H1 (cell line): ENCODE measurements at regions not wholly inside any gene's neighbourhood (a gene's known extent, or its start where the extent isn't known, plus 50 kb on each side); places are given as distances from the start of the nearest gene placed in this dataset.

Source experiments
- CTCF ChIA-PET: fragments of 300-600 bp; sonication (Branson Sonifier 250); formaldehyde crosslinking; loops from one replicate; lab custom pipeline; 2021; ENCODE audit not compliant: partially characterized antibody; lab: Charles Lee
- POLR2A ChIA-PET: fragments of 300-600 bp; sonication (Branson Sonifier 250); formaldehyde crosslinking; loops from one replicate; lab custom pipeline; 2021; ENCODE audit warnings: inconsistent platforms; ENCODE audit not compliant: partially characterized antibody; lab: Charles Lee
- DNase-seq, 2 experiments: peaks; one replicate each; pipeline versions ENCODE4 v3.0.0 to v3.0.0-alpha.2; 2010 to 2022; ENCODE audit warnings: low spot score in 2 of 2, low read depth in 1 of 2, mixed read lengths in 1 of 2
- FAIRE-seq: peaks from 2 replicates; lab custom pipeline; 2011; peaks lifted over from hg19 to GRCh38; lab: Jason Lieb, UNC
- H2AFZ ChIP-seq: 2 replicates; pipeline ENCODE4 v1.8.1; 2012; ENCODE audit warnings: low read length, inconsistent platforms
- H2AK5ac ChIP-seq: 2 replicates; pipeline ENCODE4 v1.6.1; 2013; ENCODE audit warnings: low read depth, low read length
- H2BK120ac ChIP-seq: replicated peaks from 2 replicates; pipeline ENCODE3; 2013; ENCODE audit warnings: low read depth, low read length, inconsistent platforms
- H2BK12ac ChIP-seq: 2 replicates; pipeline ENCODE4 v1.6.1; 2013; ENCODE audit warnings: low read depth, low read length
- H2BK15ac ChIP-seq: 2 replicates; pipeline ENCODE4 v1.6.1; 2013; ENCODE audit warnings: low read length
- H2BK20ac ChIP-seq: 2 replicates; pipeline ENCODE4 v1.6.1; 2013; ENCODE audit warnings: low read length
- H2BK5ac ChIP-seq: 2 replicates; pipeline ENCODE4 v1.6.1; 2013; ENCODE audit warnings: low read depth, low read length
- H3K14ac ChIP-seq: 2 replicates; pipeline ENCODE4 v1.6.1; 2013; ENCODE audit warnings: inconsistent platforms; ENCODE audit not compliant: insufficient read length
- H3K18ac ChIP-seq: 2 replicates; pipeline ENCODE4 v1.6.1; 2013; ENCODE audit warnings: low read length; ENCODE audit errors: extremely low read depth
- H3K23ac ChIP-seq: 2 replicates; pipeline ENCODE4 v1.6.1; 2013; ENCODE audit warnings: inconsistent platforms; ENCODE audit not compliant: insufficient read length
- H3K23me2 ChIP-seq: 2 replicates; pipeline ENCODE4 v1.6.1; 2013; ENCODE audit warnings: low read depth, low read length
- H3K27ac ChIP-seq: 2 replicates; pipeline ENCODE4 v1.6.1; 2011; ENCODE audit warnings: low read depth, low read length, inconsistent platforms
- H3K27me3 ChIP-seq, 4 experiments: replicated peaks in 1 of 4; 1 replicate in 1 of 4; 2 replicates in 3 of 4; pipeline versions ENCODE4 v1.6.1 to v1.8.1; 2011 to 2013; ENCODE audit warnings: low read length in 3 of 4, mild to moderate bottlenecking in 3 of 4, inconsistent platforms in 2 of 4, mixed read lengths in 2 of 4, moderate library complexity in 1 of 4; ENCODE audit not compliant: control insufficient read depth in 3 of 4, insufficient read depth in 3 of 4; ENCODE audit errors: extremely low read depth in 1 of 4
- H3K36me3 ChIP-seq, 4 experiments: 2 replicates each; pipeline versions ENCODE4 v1.6.1 to v1.8.1; 2011 to 2013; ENCODE audit warnings: mild to moderate bottlenecking in 4 of 4, low read length in 3 of 4, moderate library complexity in 2 of 4, control low read depth in 1 of 4, inconsistent platforms in 1 of 4; ENCODE audit not compliant: insufficient read depth in 4 of 4, control insufficient read depth in 2 of 4
- H3K4ac ChIP-seq: replicated peaks from 2 replicates; pipeline ENCODE3; 2013; ENCODE audit warnings: low read length, low read depth, mixed read lengths, inconsistent platforms; ENCODE audit not compliant: insufficient read length
- H3K4me1 ChIP-seq, 4 experiments: replicated peaks in 1 of 4; 1 replicate in 1 of 4; 2 replicates in 3 of 4; pipeline versions ENCODE4 v1.6.1 to v1.8.1; 2011 to 2013; ENCODE audit warnings: low read length in 3 of 4, inconsistent platforms in 2 of 4, mixed read lengths in 1 of 4; ENCODE audit not compliant: insufficient read depth in 4 of 4, control insufficient read depth in 3 of 4
- H3K4me2 ChIP-seq, 2 experiments: 2 replicates each; pipeline versions ENCODE4 v1.6.1 to v1.8.1; 2011 to 2013; ENCODE audit warnings: low read depth in 2 of 2, low read length in 2 of 2, control low read depth in 1 of 2, inconsistent platforms in 1 of 2, mild to moderate bottlenecking in 1 of 2; ENCODE audit not compliant: insufficient read depth in 1 of 2
- H3K4me3 ChIP-seq, 4 experiments: fragments of 200-600, 300-600 bp in 1 of 4; sonication (generic), shearing (Covaris generic), sonication (Bioruptor Twin) in 1 of 4; 2 replicates each; pipeline versions ENCODE4 v1.5.1 to v1.8.1; 2011 to 2016; ENCODE audit warnings: low read length in 4 of 4, low read depth in 3 of 4, control low read depth in 2 of 4, inconsistent platforms in 2 of 4, mild to moderate bottlenecking in 2 of 4, mixed read lengths in 1 of 4, moderate library complexity in 1 of 4; ENCODE audit not compliant: insufficient read depth in 2 of 4; ENCODE audit errors: extremely low read depth in 1 of 4
- H3K56ac ChIP-seq: replicated peaks from 2 replicates; pipeline ENCODE3; 2013; ENCODE audit warnings: low read depth, mild to moderate bottlenecking, mixed read lengths, low read length, inconsistent platforms; ENCODE audit not compliant: insufficient read length
- H3K79me1 ChIP-seq: 2 replicates; pipeline ENCODE4 v1.6.1; 2013; ENCODE audit warnings: low read depth, low read length, control low read depth
- H3K79me2 ChIP-seq, 2 experiments: 2 replicates each; pipeline versions ENCODE4 v1.6.1 to v1.8.1; 2012 to 2013; ENCODE audit warnings: low read length in 2 of 2, mild to moderate bottlenecking in 2 of 2, inconsistent platforms in 1 of 2; ENCODE audit not compliant: insufficient read depth in 2 of 2, control insufficient read depth in 1 of 2
- H3K9ac ChIP-seq, 4 experiments: replicated peaks in 1 of 4; 1 replicate in 1 of 4; 2 replicates in 3 of 4; pipeline versions ENCODE4 v1.6.1 to v1.8.1; 2011 to 2013; ENCODE audit warnings: low read depth in 3 of 4, low read length in 3 of 4, control low read depth in 2 of 4, mild to moderate bottlenecking in 2 of 4, moderate library complexity in 2 of 4, inconsistent platforms in 1 of 4; ENCODE audit errors: extremely low read depth in 1 of 4
- H3K9me3 ChIP-seq, 2 experiments: 2 replicates each; pipeline versions ENCODE4 v1.6.1 to v1.8.1; 2012 to 2013; ENCODE audit warnings: mild to moderate bottlenecking in 2 of 2, moderate library complexity in 2 of 2, control low read depth in 1 of 2, inconsistent platforms in 1 of 2, low read depth in 1 of 2, low read length in 1 of 2, mixed read lengths in 1 of 2; ENCODE audit not compliant: insufficient read depth in 2 of 2
- H4K20me1 ChIP-seq, 2 experiments: replicated peaks in 1 of 2; 2 replicates each; pipeline versions ENCODE3 to v1.8.1; 2011 to 2013; ENCODE audit warnings: inconsistent platforms in 2 of 2, low read length in 2 of 2, mild to moderate bottlenecking in 1 of 2; ENCODE audit not compliant: insufficient read depth in 2 of 2, control insufficient read depth in 1 of 2
- H4K5ac ChIP-seq: 2 replicates; pipeline ENCODE4 v1.6.1; 2013; ENCODE audit warnings: low read length, low read depth, mixed read lengths, inconsistent platforms; ENCODE audit not compliant: insufficient read length
- H4K8ac ChIP-seq: 2 replicates; pipeline ENCODE4 v1.8.0; 2013; ENCODE audit warnings: mild to moderate bottlenecking, moderate library complexity, low read length, inconsistent platforms; ENCODE audit not compliant: insufficient read depth; ENCODE audit errors: extremely low read depth
- H4K91ac ChIP-seq: replicated peaks from 2 replicates; pipeline ENCODE3; 2013; ENCODE audit warnings: low read length, mixed read lengths, inconsistent platforms; ENCODE audit not compliant: insufficient read length
- KDM4A ChIP-seq: IDR thresholded peaks from one replicate; pipeline ENCODE4 v1.7.1; 2012; ENCODE audit warnings: low read depth, mild to moderate bottlenecking, moderate library complexity, low read length, inconsistent platforms; ENCODE audit not compliant: severe bottlenecking
- WGBS, 2 experiments: shearing (Covaris generic) in 1 of 2; methylation state at CpG; one replicate each; pipeline versions ENCODE4 v1.1.6 to v1.1.7; 2013 to 2015; ENCODE audit warnings: low lambda C conversion rate in 2 of 2, mixed read lengths in 2 of 2, inconsistent platforms in 1 of 2, low coverage in 1 of 2, missing lambda C conversion rate in 1 of 2; ENCODE audit not compliant: insufficient replicate concordance in 2 of 2, insufficient coverage in 1 of 2, insufficient read length in 1 of 2; ENCODE audit errors: extremely low coverage in 1 of 2, missing lambda C conversion rate in 1 of 2; 5-methylcytosine and 5-hydroxymethylcytosine counted together
- TF ChIP-seq, protein P1 (sequence below): IDR thresholded peaks from 2 replicates; pipeline ENCODE4 v1.6.1; 2012; ENCODE audit warnings: low read length, inconsistent platforms
- TF ChIP-seq, protein P2 (sequence below): IDR thresholded peaks from 2 replicates; pipeline ENCODE4 v1.6.1; 2011; ENCODE audit warnings: low read depth, mild to moderate bottlenecking, low read length; ENCODE audit not compliant: insufficient read depth

DNA sequence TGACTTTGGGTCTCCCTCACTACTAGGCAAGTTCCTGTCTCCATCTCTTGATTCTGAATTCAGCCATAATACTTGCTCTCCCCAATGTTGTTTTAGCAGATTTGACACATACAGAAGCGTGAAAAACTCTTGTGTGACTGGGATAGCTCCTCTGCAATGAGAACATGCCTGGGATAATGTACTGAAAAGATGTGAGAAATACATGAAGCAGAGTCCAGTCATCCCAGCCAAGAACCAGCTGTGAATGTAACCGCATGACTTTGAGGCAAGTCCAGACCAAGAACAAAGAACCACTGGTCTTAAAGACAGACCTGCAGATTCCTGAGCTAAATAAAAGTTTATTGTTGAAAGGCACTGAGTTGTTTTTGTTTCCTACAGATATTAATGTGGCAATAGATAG is 135.0 kb downstream of the NMUR2 start:
- Histone ChIP-seq H3K36me3 (no peaks in the 10 kb centered on the region), H3K27me3 (no peaks in the 10 kb centered on the region; a peak in 1 of 7 replicates), H2BK12ac (no peak overlapping the region), H3K56ac (no peak overlapping the region), H4K91ac (no peak overlapping the region), H3K14ac (no peak overlapping the region), H2AFZ (no peak overlapping the region), H4K5ac (no peak overlapping the region), H3K27ac (no peak overlapping the region), H3K4me1 (no peaks in the 10 kb centered on the region), H3K23me2 (no peaks in the 10 kb centered on the region), H4K8ac (no peak overlapping the region), H2AK5ac (no peak overlapping the region), H2BK20ac (no peak overlapping the region), H3K4me2 (no peak overlapping the region), H3K23ac (no peak overlapping the region), H3K79me2 (no peaks in the 10 kb centered on the region), H3K9me3 (0 out of 4 replicates have a peak, but pooled peaks cover 0 to 2% of the 10 kb centered on the region in 2 experiments), H3K4ac (no peak overlapping the region), H3K18ac (no peak overlapping the region), H4K20me1 (no peaks in the 10 kb centered on the region), H3K9ac (no peak overlapping the region), H2BK5ac (no peak overlapping the region), H3K4me3 (no peak overlapping the region), H2BK15ac (no peak overlapping the region), H3K79me1 (no peaks in the 10 kb centered on the region), H2BK120ac (no peak overlapping the region)
- ChIA-PET CTCF (interaction anchor here (0.6 to 4.2 kb wide), 11 partner anchors 9 to 471 kb away, joined by 3 to 26 read pairs (median 4); no protein-coding TSS in a partner anchor), POLR2A (interaction anchor here (1.1 kb wide), 1 partner anchor 443 kb away, joined by 3 read pairs; no protein-coding TSS in a partner anchor)
- FAIRE-seq, result no peak
- 95% methylated on average over 2 of the region's 2 CpGs; no CpG with 5 or more reads in 1 of the 2 experiments for WGBS, 2 experiments
- TF ChIP-seq KDM4A, result no peak
- TF ChIP-seq, protein P1, sequence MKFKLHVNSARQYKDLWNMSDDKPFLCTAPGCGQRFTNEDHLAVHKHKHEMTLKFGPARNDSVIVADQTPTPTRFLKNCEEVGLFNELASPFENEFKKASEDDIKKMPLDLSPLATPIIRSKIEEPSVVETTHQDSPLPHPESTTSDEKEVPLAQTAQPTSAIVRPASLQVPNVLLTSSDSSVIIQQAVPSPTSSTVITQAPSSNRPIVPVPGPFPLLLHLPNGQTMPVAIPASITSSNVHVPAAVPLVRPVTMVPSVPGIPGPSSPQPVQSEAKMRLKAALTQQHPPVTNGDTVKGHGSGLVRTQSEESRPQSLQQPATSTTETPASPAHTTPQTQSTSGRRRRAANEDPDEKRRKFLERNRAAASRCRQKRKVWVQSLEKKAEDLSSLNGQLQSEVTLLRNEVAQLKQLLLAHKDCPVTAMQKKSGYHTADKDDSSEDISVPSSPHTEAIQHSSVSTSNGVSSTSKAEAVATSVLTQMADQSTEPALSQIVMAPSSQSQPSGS, result no peak
- TF ChIP-seq, protein P2, sequence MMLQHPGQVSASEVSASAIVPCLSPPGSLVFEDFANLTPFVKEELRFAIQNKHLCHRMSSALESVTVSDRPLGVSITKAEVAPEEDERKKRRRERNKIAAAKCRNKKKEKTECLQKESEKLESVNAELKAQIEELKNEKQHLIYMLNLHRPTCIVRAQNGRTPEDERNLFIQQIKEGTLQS, result no peak
- DNase-seq, result no peak
